H9 (cell line): ENCODE measurements at regions not wholly inside any gene's neighbourhood (a gene's known extent, or its start where the extent isn't known, plus 50 kb on each side); places are given as distances from the start of the nearest gene placed in this dataset.

Source experiments
- DNase-seq: peaks from one replicate; pipeline ENCODE4 v3.0.0-alpha.2; 2017
- H2AFZ ChIP-seq: one replicate; pipeline ENCODE4 v1.6.1; 2013; ENCODE audit warnings: mild to moderate bottlenecking, low read length, control low read depth, moderate library complexity
- H2AK5ac ChIP-seq: 2 replicates; pipeline ENCODE4 v1.6.1; 2013; ENCODE audit warnings: low read length, control low read depth, mixed read lengths; ENCODE audit not compliant: insufficient read length
- H2BK120ac ChIP-seq: one replicate; pipeline ENCODE4 v1.6.1; 2013; ENCODE audit warnings: low read depth, mild to moderate bottlenecking, low read length, control low read depth, inconsistent platforms; ENCODE audit not compliant: poor library complexity, severe bottlenecking
- H2BK12ac ChIP-seq: 2 replicates; pipeline ENCODE4 v1.6.1; 2013; ENCODE audit warnings: low read length, control low read depth, mixed read lengths, low read depth; ENCODE audit not compliant: insufficient read length
- H2BK15ac ChIP-seq: 2 replicates; pipeline ENCODE4 v1.6.1; 2013; ENCODE audit warnings: low read depth, low read length, control low read depth
- H2BK20ac ChIP-seq: one replicate; pipeline ENCODE4 v1.6.1; 2013; ENCODE audit warnings: low read depth, mild to moderate bottlenecking, low read length, control low read depth, inconsistent platforms; ENCODE audit not compliant: poor library complexity, severe bottlenecking
- H2BK5ac ChIP-seq: 2 replicates; pipeline ENCODE4 v1.6.1; 2013; ENCODE audit warnings: low read length, control low read depth, mixed read lengths; ENCODE audit not compliant: insufficient read length
- H3K14ac ChIP-seq: 2 replicates; pipeline ENCODE4 v1.6.1; 2013; ENCODE audit warnings: low read length, control low read depth; ENCODE audit not compliant: insufficient read depth
- H3K18ac ChIP-seq: 2 replicates; pipeline ENCODE4 v1.6.1; 2013; ENCODE audit warnings: low read depth, mild to moderate bottlenecking, mixed read lengths, low read length, control low read depth; ENCODE audit not compliant: insufficient read length
- H3K23ac ChIP-seq: 2 replicates; pipeline ENCODE4 v1.6.1; 2013; ENCODE audit warnings: low read length, control low read depth, mixed read lengths, low read depth; ENCODE audit not compliant: insufficient read length
- H3K23me2 ChIP-seq: 2 replicates; pipeline ENCODE4 v1.6.1; 2013; ENCODE audit warnings: low read depth, mild to moderate bottlenecking, mixed read lengths, low read length, control low read depth; ENCODE audit not compliant: insufficient read length, poor library complexity, severe bottlenecking
- H3K27ac ChIP-seq: 2 replicates; pipeline ENCODE4 v1.5.1; 2013; ENCODE audit warnings: low read length, control low read depth, mixed read lengths, low read depth; ENCODE audit not compliant: insufficient read length
- H3K27me3 ChIP-seq: 2 replicates; pipeline ENCODE4 v1.6.1; 2013; ENCODE audit warnings: low read length, control low read depth, inconsistent platforms; ENCODE audit not compliant: insufficient read depth
- H3K4ac ChIP-seq: 2 replicates; pipeline ENCODE4 v1.6.1; 2013; ENCODE audit warnings: low read depth, mild to moderate bottlenecking, control low read depth, inconsistent platforms, low read length, moderate library complexity
- H3K4me1 ChIP-seq: 2 replicates; pipeline ENCODE4 v1.6.1; 2013; ENCODE audit warnings: low read length, control low read depth, inconsistent platforms; ENCODE audit not compliant: insufficient read depth
- H3K4me2 ChIP-seq: 2 replicates; pipeline ENCODE4 v1.6.1; 2013; ENCODE audit warnings: low read length, control low read depth, mixed read lengths; ENCODE audit not compliant: insufficient read length, insufficient read depth
- H3K56ac ChIP-seq: 2 replicates; pipeline ENCODE4 v1.6.1; 2013; ENCODE audit warnings: low read depth, mild to moderate bottlenecking, mixed read lengths, low read length, control low read depth; ENCODE audit not compliant: insufficient read length
- H3K79me1 ChIP-seq: 2 replicates; pipeline ENCODE4 v1.6.1; 2013; ENCODE audit warnings: low read depth, mild to moderate bottlenecking, moderate library complexity, low read length, control low read depth, inconsistent platforms; ENCODE audit not compliant: insufficient read depth, poor library complexity, severe bottlenecking
- H3K79me2 ChIP-seq: 2 replicates; pipeline ENCODE4 v1.6.1; 2013; ENCODE audit warnings: low read length, control low read depth, inconsistent platforms; ENCODE audit not compliant: insufficient read depth
- H3K9ac ChIP-seq: 2 replicates; pipeline ENCODE4 v1.6.1; 2013; ENCODE audit warnings: low read length, control low read depth, mixed read lengths; ENCODE audit not compliant: insufficient read length; ENCODE audit errors: extremely low read depth
- H3K9me3 ChIP-seq: one replicate; pipeline ENCODE4 v1.6.1; 2013; ENCODE audit warnings: low read depth, low read length, inconsistent platforms; ENCODE audit not compliant: control insufficient read depth
- H3T11ph ChIP-seq: one replicate; pipeline ENCODE4 v1.6.1; 2013; ENCODE audit warnings: mild to moderate bottlenecking, low read length, control low read depth, inconsistent platforms
- H4K20me1 ChIP-seq: one replicate; pipeline ENCODE4 v1.6.1; 2013; ENCODE audit not compliant: control insufficient read depth, insufficient read length, insufficient read depth
- H4K5ac ChIP-seq: 2 replicates; pipeline ENCODE4 v1.6.1; 2013; ENCODE audit warnings: low read depth, mild to moderate bottlenecking, mixed read lengths, low read length, control low read depth; ENCODE audit not compliant: insufficient read length
- H4K8ac ChIP-seq: replicated peaks from 2 replicates; pipeline ENCODE4 v1.6.1; 2013; ENCODE audit warnings: low read length, control low read depth, mixed read lengths, low read depth; ENCODE audit not compliant: insufficient read length
- H4K91ac ChIP-seq: 2 replicates; pipeline ENCODE4 v1.6.1; 2013; ENCODE audit warnings: low read depth, mild to moderate bottlenecking, moderate library complexity, mixed read lengths, low read length, control low read depth; ENCODE audit not compliant: insufficient read length
- H3K27ac Mint-ChIP-seq, 3 experiments: 2 replicates in 2 of 3; 3 replicates in 1 of 3; pipeline ENCODE4 v1.8.0; 2020 to 2021; ENCODE audit warnings: mixed read lengths in 3 of 3, mild to moderate bottlenecking in 1 of 3, moderate library complexity in 1 of 3
- H3K27me3 Mint-ChIP-seq: 2 replicates; pipeline ENCODE4 v1.8.0; 2021; ENCODE audit warnings: low read depth, mild to moderate bottlenecking, moderate library complexity, mixed read lengths
- H3K36me3 Mint-ChIP-seq, 3 experiments: 2 replicates in 2 of 3; 3 replicates in 1 of 3; pipeline ENCODE4 v1.8.0; 2020 to 2021; ENCODE audit warnings: low read depth in 3 of 3, mixed read lengths in 3 of 3; ENCODE audit not compliant: insufficient read depth in 1 of 3
- H3K4me1 Mint-ChIP-seq, 2 experiments: 2 replicates each; pipeline ENCODE4 v1.8.0; 2020; ENCODE audit warnings: mixed read lengths in 2 of 2
- H3K4me3 Mint-ChIP-seq, 2 experiments: 2 replicates in 1 of 2; 3 replicates in 1 of 2; pipeline ENCODE4 v1.8.0; 2020 to 2021; ENCODE audit warnings: mild to moderate bottlenecking in 2 of 2, mixed read lengths in 2 of 2, moderate library complexity in 1 of 2
- H3K9me3 Mint-ChIP-seq, 2 experiments: 2 replicates in 1 of 2; 3 replicates in 1 of 2; pipeline ENCODE4 v1.8.0; 2020; ENCODE audit warnings: mild to moderate bottlenecking in 2 of 2, mixed read lengths in 2 of 2, moderate library complexity in 1 of 2
- CTCF ChIP-seq: fragments of 200-600 bp; sonication (generic); conservative IDR thresholded peaks from 3 replicates; pipeline ENCODE4 v1.8.0; 2021; ENCODE audit warnings: antibody characterized with exemption, mild to moderate bottlenecking
- WGBS: extraction: QIAGEN DNeasy Blood & Tissue Kit; methylation state at CpG from one replicate; pipeline ENCODE4 v1.1.7; 2013; ENCODE audit warnings: missing lambda C conversion rate, low lambda C conversion rate, mixed read lengths; ENCODE audit not compliant: insufficient read length; ENCODE audit errors: extremely low coverage; 5-methylcytosine and 5-hydroxymethylcytosine counted together

GRCh38 chr4:82172186-82172585, 201.6 kb downstream of the HNRNPD start:
- Histone ChIP-seq H3K79me1 (no peaks in the 10 kb centered on the region), H3K4ac (no peak overlapping the region), H4K91ac (no peak overlapping the region), H4K8ac (no peak overlapping the region), H3K27ac (no peak overlapping the region), H2BK20ac (no peak overlapping the region), H4K20me1 (no peaks in the 10 kb centered on the region), H3K4me2 (no peak overlapping the region), H2BK12ac (no peak overlapping the region), H3K56ac (no peak overlapping the region), H4K5ac (no peak overlapping the region), H3K27me3 (no peaks in the 10 kb centered on the region), H2AFZ (no peak overlapping the region), H3K79me2 (no peaks in the 10 kb centered on the region), H3K9ac (no peak overlapping the region), H3K23me2 (no peaks in the 10 kb centered on the region), H3K9me3 (peaks cover 6% of the 10 kb centered on the region), H3K23ac (no peak overlapping the region), H3K14ac (no peak overlapping the region), H3T11ph (no peak overlapping the region), H3K4me1 (no peaks in the 10 kb centered on the region), H2AK5ac (no peak overlapping the region), H2BK120ac (no peak overlapping the region), H2BK15ac (no peak overlapping the region), H2BK5ac (no peak overlapping the region), H3K18ac (no peak overlapping the region)
- Mint-ChIP-seq H3K9me3 (peaks cover 8 to 18% of the 10 kb centered on the region in 2 experiments), H3K27ac (no peak overlapping the region), H3K27me3 (no peaks in the 10 kb centered on the region; the same call in 1 of the 2 replicates), H3K4me3 (no peak overlapping the region), H3K36me3 (peaks cover 0 to 10% (median 0%) of the 10 kb centered on the region in 3 experiments; a peak in 3 of 7 replicates), H3K4me1 (no peaks in the 10 kb centered on the region)
- no peak for TF ChIP-seq CTCF
- no CpG with 5 or more reads among the region's 1 CpG for WGBS
- DNase-seq, result no peak
